GM12865 (cell line): ENCODE measurements at regions not wholly inside any gene's neighbourhood (a gene's known extent, or its start where the extent isn't known, plus 50 kb on each side); places are given as distances from the start of the nearest gene placed in this dataset.

Experiments used
- DNase-seq: peaks from one replicate; pipeline ENCODE4 v3.0.0; 2010; ENCODE audit warnings: low read depth
- H3K4me3 ChIP-seq: 2 replicates; pipeline ENCODE4 v1.5.1; 2011; ENCODE audit warnings: mild to moderate bottlenecking, low read depth, low read length, control low read depth
- TF ChIP-seq, protein P1 (sequence below): IDR thresholded peaks from 2 replicates; pipeline ENCODE4 v1.5.1; 2011; ENCODE audit warnings: low read length, control low read depth, low read depth, inconsistent platforms; ENCODE audit not compliant: insufficient read depth; ENCODE audit errors: missing control alignments

DNA sequence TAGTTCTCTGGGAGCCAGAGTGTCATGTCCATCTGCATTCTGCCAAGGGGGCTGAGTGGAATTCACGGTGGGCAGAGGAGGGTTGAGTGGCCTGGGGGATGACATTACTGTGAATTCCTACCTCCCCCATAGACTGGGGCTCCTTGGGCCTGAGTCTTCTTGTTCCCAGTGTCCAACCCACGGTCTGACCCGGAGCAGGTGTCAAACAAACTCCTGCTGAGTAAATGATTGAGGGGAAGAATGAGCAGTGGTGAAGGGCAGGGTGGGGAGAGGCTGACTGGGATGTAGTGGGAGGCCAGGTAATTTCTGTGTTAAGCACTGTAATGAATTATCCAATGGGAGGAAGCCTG is 597.6 kb downstream of the MATN1 start:
- TF ChIP-seq, protein P1, sequence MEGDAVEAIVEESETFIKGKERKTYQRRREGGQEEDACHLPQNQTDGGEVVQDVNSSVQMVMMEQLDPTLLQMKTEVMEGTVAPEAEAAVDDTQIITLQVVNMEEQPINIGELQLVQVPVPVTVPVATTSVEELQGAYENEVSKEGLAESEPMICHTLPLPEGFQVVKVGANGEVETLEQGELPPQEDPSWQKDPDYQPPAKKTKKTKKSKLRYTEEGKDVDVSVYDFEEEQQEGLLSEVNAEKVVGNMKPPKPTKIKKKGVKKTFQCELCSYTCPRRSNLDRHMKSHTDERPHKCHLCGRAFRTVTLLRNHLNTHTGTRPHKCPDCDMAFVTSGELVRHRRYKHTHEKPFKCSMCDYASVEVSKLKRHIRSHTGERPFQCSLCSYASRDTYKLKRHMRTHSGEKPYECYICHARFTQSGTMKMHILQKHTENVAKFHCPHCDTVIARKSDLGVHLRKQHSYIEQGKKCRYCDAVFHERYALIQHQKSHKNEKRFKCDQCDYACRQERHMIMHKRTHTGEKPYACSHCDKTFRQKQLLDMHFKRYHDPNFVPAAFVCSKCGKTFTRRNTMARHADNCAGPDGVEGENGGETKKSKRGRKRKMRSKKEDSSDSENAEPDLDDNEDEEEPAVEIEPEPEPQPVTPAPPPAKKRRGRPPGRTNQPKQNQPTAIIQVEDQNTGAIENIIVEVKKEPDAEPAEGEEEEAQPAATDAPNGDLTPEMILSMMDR, result no peak
- no peak overlapping the region for H3K4me3 ChIP-seq
- DNase-seq, result no peak

DNA sequence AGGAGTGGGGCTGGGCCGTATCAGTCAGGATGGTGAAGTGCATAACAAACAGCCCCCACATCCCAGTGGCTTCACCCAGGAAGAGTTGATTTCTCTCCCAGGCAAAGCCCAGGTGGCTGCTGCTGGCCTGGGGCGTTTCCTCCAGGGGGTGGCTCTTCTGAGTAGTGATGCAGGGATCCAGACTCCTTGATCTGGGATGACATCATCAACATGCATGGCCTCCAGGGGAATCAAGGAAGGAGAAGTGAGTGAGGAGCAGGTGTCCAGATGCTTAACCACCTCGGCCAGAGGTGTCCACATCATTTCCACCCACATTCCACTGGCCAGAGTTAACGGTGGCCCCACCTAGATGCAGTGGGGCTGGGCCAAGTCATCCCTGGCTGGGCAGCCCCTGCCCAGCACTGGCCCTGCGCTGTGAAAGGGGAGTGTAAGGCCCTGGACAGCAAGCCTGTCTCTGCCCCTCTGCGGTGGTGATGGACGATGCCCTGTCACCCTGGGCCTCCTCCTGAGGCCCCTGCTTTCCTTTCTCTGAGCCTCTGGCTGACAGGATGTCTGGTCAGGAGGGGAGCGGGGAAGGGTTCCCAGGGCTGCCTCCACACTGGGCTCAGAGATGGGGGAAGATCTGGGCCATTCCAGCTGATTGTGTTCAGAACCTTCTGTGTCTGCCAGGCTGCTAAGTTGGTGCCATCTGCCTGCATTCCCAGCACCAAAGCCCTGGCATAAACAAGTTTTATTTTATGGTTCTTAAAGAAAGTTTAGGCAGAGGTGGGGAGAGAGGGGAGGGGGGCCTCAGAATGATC is 598.2 kb downstream of the MATN1 start:
- DNase-seq, result no peak
- TF ChIP-seq, protein P1, result no peak
- no peak overlapping the region for H3K4me3 ChIP-seq

DNA sequence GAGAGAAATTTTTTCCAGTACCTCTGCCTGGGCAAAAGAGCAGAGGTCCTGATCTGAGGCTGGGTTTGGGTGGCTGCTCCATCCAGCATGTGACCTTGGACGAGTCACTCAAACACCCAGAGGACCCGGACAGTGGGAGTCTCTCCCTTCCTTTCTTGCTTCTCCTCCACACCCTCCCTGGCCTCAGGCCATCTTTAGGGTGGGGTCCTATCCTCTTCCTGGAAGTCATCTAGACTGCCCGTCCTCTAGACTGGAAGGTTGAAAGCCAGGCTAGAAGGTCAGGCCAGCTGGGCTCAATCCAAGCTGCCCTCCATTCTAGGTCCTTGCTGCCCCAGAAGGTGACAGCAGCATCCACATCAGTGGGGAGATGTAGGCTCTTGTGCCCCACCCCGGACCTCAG is 599.5 kb downstream of the MATN1 start:
- H3K4me3 ChIP-seq, result no peak overlapping the region
- TF ChIP-seq, protein P1, result no peak
- no peak for DNase-seq

DNA sequence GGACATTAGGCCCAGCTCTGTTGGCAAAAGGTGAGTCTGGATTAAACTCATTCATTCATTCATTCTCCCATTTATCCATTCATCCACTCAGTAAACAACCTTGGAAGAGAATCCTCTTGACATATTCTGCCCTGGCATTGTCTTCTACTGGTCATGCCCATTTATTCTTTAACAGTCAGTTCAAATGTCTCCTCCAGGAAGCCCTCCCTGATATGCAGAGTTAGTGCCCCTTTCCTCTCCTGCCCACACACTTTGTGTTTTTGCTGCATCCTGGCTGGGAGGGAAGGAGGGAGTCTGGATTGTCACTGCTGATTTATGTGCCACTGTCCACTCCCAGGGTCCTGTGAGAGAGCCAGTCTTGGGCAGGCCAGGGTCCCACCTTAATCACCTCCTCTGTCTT is 600.3 kb downstream of the MATN1 start:
- DNase-seq, result no peak
- TF ChIP-seq, protein P1, result no peak
- H3K4me3 ChIP-seq, result no peak overlapping the region

DNA sequence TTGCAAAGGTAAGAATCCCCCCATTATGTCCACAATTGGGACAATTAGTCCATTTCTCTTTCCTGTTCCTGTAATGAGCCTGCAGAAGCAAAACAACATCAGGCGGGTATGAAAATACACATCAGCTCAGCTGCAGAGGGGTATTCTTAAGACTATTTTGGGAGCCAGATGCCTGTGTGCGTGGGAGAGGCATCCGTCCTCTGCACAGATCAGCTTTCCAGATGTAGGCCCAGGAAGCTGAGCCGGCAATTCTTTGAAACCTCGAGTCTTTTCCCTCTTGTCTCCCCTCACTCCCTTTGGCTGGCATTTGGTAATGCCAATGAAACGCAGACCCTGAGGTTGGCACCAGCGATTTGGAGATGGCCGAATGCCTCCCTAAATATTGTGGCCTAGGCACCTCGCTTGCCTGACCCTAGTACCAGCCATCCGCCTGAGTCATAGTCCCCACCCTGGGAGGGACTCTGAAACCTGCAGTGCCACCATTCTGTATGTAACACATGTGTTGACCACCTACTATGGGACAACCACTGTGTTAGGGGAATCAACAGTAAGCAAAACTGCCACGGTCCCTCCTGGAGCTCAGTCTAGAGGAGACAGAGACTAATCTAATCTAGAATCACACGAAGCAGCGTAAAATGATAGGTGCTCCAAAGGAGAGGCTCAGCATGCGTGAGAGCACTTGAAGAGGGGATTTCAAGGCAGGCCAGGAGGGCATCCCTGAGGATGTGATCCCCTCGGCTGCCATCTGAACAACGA is 603.0 kb downstream of the MATN1 start:
- TF ChIP-seq, protein P1, result no peak
- no peak for DNase-seq
- no peak overlapping the region for H3K4me3 ChIP-seq

DNA sequence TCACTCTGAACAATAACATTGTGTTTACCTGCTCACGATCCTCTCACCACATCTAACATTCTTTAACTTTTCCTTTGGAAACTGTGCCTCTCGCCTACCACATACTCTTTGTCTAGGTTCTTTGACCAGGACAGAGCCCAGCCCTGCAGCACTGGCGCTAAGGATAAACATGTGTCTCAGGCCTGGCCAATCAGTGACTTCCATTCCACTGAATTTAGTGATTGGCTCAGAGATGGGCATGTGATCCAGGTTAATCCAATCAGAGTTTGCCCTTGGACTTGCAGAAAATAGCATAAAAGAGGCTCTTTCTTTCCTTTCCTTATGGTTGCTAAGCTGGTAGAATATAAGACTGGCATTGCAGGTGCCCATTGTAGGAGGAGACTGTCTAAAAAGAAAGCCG is 605.7 kb downstream of the MATN1 start:
- TF ChIP-seq, protein P1, result no peak
- H3K4me3 ChIP-seq, result no peak overlapping the region
- DNase-seq, result peak; percentile 4
